ENCODE measurements at regions not wholly inside any gene's neighbourhood (a gene's known extent, or its start where the extent isn't known, plus 50 kb on each side); places are given as distances from the start of the nearest gene placed in this dataset.

DNA sequence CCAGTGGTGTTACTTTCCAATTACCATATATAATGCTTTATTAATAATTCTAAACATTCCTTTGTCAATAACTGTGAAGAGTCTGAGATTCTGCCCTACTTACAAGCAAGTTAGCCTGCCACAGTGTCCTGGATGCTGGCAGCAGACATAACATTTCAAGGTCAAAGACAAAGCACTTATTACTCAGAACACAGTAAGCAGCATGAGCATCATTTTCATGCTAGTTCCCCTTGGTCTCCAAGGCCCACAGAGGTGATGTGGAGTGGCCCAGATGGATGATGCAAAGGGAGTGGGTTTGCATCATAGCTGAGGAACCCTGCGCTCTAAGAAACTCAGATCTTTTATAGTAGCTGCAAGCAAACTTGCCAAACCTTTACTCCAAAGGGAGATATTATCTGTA is 349.7 kb downstream of the ZEB2 start:
- no peak overlapping the region for H3K4me3 Mint-ChIP-seq (ENCODE audit: low read depth, unreplicated experiment)
- H3K27ac Mint-ChIP-seq (ENCODE audit: unreplicated experiment), result no peak overlapping the region
- BruUV-seq (replicated peaks), result no TSS peak
- no peaks in the 10 kb centered on the region for H3K27me3 Mint-ChIP-seq (ENCODE audit: unreplicated experiment)
- no peaks in the 10 kb centered on the region for H3K36me3 Mint-ChIP-seq (ENCODE audit: insufficient read depth, unreplicated experiment)
- CTCF ChIA-PET, result no interaction called here
- no peaks in the 10 kb centered on the region for H3K9me3 Mint-ChIP-seq (ENCODE audit: low read depth, unreplicated experiment)
- no peak for DNase-seq
- intact Hi-C loops (cut with micrococcal nuclease; ENCODE audit: unreplicated experiment), result no loop called here
- no peaks in the 10 kb centered on the region for H3K4me1 Mint-ChIP-seq (ENCODE audit: low read depth, unreplicated experiment)
- TF ChIP-seq, protein P1, sequence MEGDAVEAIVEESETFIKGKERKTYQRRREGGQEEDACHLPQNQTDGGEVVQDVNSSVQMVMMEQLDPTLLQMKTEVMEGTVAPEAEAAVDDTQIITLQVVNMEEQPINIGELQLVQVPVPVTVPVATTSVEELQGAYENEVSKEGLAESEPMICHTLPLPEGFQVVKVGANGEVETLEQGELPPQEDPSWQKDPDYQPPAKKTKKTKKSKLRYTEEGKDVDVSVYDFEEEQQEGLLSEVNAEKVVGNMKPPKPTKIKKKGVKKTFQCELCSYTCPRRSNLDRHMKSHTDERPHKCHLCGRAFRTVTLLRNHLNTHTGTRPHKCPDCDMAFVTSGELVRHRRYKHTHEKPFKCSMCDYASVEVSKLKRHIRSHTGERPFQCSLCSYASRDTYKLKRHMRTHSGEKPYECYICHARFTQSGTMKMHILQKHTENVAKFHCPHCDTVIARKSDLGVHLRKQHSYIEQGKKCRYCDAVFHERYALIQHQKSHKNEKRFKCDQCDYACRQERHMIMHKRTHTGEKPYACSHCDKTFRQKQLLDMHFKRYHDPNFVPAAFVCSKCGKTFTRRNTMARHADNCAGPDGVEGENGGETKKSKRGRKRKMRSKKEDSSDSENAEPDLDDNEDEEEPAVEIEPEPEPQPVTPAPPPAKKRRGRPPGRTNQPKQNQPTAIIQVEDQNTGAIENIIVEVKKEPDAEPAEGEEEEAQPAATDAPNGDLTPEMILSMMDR (IDR thresholded peaks at IDR 0.05; ENCODE audit: unreplicated experiment), result no peak

DNA sequence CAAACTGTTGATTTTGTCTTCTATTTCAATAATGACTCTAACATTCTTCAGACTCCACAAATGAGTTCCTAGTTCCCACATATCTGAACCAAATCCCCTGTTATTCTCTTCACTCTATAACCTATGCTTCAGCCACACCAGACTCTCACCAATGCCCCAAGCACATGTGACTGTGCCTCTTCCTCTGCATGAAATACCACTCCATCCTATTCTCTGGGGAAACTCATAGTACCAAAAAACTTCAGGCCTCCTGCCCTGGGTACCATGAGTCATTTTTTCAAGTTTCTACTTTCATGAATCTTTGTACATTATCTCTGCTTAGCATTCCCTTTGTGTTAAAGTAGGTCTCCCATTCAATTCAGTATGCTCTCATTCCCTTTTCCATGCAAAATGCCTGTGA is 353.2 kb downstream of the ZEB2 start:
- TF ChIP-seq, protein P1 (IDR thresholded peaks at IDR 0.05; ENCODE audit: unreplicated experiment), result no peak
- Mint-ChIP-seq H3K4me3 (ENCODE audit: low read depth, unreplicated experiment) (no peak overlapping the region), H3K4me1 (ENCODE audit: low read depth, unreplicated experiment) (no peaks in the 10 kb centered on the region), H3K36me3 (ENCODE audit: insufficient read depth, unreplicated experiment) (no peaks in the 10 kb centered on the region), H3K27me3 (ENCODE audit: unreplicated experiment) (no peaks in the 10 kb centered on the region), H3K9me3 (ENCODE audit: low read depth, unreplicated experiment) (no peaks in the 10 kb centered on the region), H3K27ac (ENCODE audit: unreplicated experiment) (no peak overlapping the region)
- intact Hi-C loops (cut with micrococcal nuclease; ENCODE audit: unreplicated experiment), result no loop called here
- no peak for DNase-seq
- CTCF ChIA-PET, result no interaction called here
- no TSS peak for BruUV-seq (replicated peaks)

DNA sequence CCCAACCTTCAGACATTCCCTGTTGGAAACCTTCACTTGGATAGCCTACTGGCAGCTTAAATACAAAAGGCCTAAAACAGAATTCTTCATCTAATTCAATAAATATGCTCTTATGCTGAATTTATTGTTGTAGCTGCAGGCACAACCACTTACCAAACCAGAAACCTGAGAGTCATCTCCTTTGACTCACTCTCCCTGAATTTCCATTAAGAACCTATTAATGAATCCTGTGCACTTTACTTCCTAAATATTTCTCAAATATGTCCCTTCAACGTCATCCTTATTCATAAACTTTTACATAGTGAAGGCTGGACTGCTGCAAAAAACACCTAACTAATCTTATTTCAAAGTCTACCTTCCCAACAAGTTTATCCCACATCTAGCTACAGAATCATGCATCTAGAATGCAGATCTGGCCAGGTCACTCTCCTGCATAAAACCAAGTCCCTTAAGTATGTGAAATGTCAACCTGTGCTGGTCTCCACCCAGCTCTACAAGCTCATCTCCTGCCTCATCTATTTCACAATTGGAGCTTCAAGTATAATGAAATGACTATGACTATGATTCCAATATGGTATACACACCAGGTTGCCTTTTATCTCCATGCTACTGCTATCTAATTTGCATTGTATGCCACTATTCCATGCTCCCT is 354.2 kb downstream of the ZEB2 start:
- Mint-ChIP-seq H3K4me3 (ENCODE audit: low read depth, unreplicated experiment) (no peak overlapping the region), H3K36me3 (ENCODE audit: insufficient read depth, unreplicated experiment) (no peaks in the 10 kb centered on the region), H3K27ac (ENCODE audit: unreplicated experiment) (no peak overlapping the region), H3K9me3 (ENCODE audit: low read depth, unreplicated experiment) (no peaks in the 10 kb centered on the region), H3K27me3 (ENCODE audit: unreplicated experiment) (no peaks in the 10 kb centered on the region), H3K4me1 (ENCODE audit: low read depth, unreplicated experiment) (no peaks in the 10 kb centered on the region)
- TF ChIP-seq, protein P1 (IDR thresholded peaks at IDR 0.05; ENCODE audit: unreplicated experiment), result no peak
- DNase-seq, result no peak
- CTCF ChIA-PET, result no interaction called here
- intact Hi-C loops (cut with micrococcal nuclease; ENCODE audit: unreplicated experiment), result no loop called here
- BruUV-seq (replicated peaks), result no TSS peak

DNA sequence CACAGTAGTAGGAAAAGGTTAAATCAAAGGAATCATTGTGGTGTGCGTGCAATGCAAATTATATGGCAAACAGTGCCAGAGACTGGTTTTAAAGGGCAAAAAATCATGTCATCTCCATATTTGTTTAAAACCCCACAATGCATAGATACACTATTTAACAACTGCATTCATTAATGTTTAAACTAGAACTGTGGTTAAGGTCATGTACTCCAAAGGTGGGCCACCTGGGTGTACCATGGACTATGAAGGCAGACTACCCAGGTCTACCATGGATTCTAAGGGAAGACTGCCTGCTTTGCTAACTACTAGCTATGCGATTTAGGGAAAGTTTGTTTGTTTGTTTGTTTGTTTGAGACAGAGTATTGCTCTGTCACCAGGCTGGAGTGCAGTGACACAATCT is 356.3 kb downstream of the ZEB2 start:
- no peak for DNase-seq
- TF ChIP-seq, protein P1 (IDR thresholded peaks at IDR 0.05; ENCODE audit: unreplicated experiment), result no peak
- no peaks in the 10 kb centered on the region for H3K9me3 Mint-ChIP-seq (ENCODE audit: low read depth, unreplicated experiment)
- H3K4me1 Mint-ChIP-seq (ENCODE audit: low read depth, unreplicated experiment), result no peaks in the 10 kb centered on the region
- H3K4me3 Mint-ChIP-seq (ENCODE audit: low read depth, unreplicated experiment), result no peak overlapping the region
- CTCF ChIA-PET, result interaction anchor here (0.6 kb wide), 1 partner anchor 9 kb away, joined by 5 read pairs; no protein-coding TSS in a partner anchor
- intact Hi-C loops (cut with micrococcal nuclease; ENCODE audit: unreplicated experiment), result loop anchor here (2.0 kb wide), 1 partner anchor 207 kb away; no protein-coding TSS in a partner anchor
- H3K27me3 Mint-ChIP-seq (ENCODE audit: unreplicated experiment), result no peaks in the 10 kb centered on the region
- H3K36me3 Mint-ChIP-seq (ENCODE audit: insufficient read depth, unreplicated experiment), result no peaks in the 10 kb centered on the region
- no TSS peak for BruUV-seq (replicated peaks)
- no peak overlapping the region for H3K27ac Mint-ChIP-seq (ENCODE audit: unreplicated experiment)
